NCI-H446 (cell line): ENCODE measurements at regions not wholly inside any gene's neighbourhood (a gene's known extent, or its start where the extent isn't known, plus 50 kb on each side); places are given as distances from the start of the nearest gene placed in this dataset.

Experiments used
- DNase-seq, 2 experiments: peaks; one replicate each; lab custom pipeline; 2025; lab: John Stamatoyannopoulos, UW

DNA sequence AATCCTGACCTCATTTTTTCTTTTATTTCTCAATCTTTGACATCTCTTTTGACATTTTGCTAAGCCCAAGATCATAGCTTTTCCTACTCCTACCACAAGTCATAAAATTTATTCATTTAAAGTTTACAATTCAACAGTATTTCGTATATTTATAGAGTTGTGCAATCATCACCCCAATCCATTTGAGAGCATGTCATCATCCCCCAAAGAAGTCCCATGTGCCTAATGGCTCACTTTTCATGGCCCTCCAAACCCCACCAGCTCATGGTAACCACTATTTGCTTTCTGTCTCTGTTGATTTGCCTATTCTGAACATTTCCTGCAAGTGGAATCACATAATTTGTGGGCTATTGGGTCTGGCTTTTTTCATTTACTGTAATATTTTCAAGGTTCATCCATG, 52.5 kb upstream of the GLI3 start:
- DNase-seq = no peak
